DMS 273 (cell line): ENCODE measurements at regions not wholly inside any gene's neighbourhood (a gene's known extent, or its start where the extent isn't known, plus 50 kb on each side); places are given as distances from the start of the nearest gene placed in this dataset.

Experiments
- DNase-seq: peaks from one replicate; lab custom pipeline; 2025; ENCODE audit not compliant: unreplicated experiment; lab: John Stamatoyannopoulos, UW

DNA sequence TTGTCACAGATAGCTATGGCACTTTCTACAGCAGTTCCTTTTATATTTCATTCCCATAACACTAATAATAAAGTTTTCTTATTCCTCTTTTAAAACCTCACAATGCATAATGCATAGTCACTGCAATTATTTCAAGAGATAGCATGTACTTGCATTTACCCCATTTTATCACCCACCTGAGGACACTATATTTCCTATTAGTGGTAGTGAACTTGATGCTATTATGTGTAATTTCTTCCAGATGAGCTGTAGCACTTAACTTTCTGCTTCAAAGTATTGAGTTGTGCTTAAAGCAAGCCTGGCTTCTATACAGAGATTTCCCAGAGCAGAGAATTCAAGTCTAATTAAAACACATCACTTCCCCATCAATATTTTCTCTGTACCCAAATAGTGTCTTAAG is 461.1 kb downstream of the HTR7 start:
- DNase-seq = no peak

DNA sequence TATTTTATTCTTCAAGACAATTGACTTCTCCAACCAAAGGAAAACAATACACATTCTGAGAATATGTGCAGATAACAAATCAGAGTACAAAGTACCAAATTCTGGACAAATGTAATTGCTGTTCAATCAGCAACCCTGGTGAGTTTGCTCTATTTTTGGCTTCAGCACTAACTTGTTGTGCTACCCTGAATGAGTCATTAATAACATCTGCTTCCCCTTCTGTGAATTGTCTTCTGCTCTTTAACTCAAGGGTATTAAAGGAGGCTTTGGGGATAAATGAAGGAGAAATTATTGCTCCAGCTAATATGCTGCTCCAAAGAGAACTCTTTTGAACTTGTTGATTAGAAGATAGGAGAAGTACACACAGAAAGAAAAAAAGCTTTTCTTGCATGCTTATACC is 459.3 kb downstream of the HTR7 start:
- peak; percentile 51 for DNase-seq

DNA sequence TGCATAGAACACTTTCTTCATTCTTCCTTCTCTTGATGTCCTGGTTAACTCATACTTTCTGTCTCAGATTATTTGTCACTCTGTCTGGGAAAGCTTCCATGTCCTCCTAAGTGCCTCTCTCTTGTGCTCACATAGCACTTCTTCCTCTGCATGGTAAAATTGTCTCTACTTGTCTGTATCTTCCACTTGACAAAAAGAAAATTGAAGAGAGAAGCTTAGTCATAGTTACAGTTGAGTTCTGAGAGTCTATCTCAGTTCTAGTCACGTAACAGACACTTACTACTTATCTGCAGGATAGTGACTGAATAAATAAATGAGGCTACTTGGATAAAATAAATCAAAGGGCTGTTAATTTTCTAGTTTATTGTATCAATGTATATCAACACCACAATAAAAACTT is 458.1 kb downstream of the HTR7 start:
- DNase-seq = no peak

DNA sequence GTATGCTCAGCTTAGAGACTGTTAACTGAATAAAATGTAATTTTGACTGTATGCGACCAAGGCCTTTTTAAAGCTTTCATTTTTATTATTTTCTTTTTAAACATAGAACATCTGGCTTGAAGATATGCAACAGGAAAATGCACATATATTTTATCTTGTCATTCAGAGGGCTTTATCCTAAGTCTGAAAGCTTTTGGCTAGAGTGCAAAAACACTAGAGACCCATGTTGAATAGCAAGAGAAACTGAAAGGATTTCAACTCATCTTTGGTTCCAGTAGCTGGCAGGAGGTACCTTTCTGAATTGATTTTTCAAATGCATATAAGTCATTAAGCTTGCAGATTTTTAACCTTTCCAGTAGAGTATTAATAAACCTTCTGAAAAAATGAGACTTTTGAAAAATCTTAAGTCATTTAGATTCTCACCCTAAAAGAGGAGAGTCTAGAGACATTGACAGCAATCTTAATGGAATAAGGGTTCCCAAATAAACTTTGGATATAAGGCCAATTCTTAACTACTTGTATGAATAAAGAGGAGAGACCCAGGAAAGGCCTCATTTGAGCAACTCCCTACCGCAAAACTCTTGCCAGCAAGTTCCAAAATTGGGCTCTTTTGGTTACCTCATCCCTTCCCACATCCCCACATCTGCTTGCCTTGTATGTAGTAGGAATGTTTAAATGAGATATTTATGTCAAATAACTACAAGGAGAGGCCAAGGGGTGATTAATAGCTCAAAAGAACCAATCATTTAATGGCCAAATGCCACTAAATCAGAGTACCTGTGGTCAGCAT is 454.4 kb downstream of the HTR7 start:
- no peak for DNase-seq

DNA sequence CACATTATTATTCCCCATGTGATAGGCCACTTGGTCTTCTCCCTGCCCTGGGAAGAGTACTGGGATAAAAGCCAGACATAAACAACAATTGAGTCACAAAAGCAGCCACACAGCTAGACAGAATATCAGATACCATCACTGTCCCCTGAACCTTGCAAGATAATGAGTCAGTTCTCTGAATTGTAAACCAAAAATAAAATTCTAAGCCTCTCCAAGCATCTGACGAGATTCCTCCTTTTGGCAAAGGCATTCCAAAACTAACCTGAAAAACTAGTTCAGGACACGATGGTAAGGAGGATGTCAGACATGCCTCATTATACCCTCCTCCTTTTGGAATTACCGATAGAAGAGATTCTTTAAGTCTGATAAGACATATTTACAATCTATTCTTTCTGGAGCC is 450.7 kb downstream of the HTR7 start:
- no peak for DNase-seq

DNA sequence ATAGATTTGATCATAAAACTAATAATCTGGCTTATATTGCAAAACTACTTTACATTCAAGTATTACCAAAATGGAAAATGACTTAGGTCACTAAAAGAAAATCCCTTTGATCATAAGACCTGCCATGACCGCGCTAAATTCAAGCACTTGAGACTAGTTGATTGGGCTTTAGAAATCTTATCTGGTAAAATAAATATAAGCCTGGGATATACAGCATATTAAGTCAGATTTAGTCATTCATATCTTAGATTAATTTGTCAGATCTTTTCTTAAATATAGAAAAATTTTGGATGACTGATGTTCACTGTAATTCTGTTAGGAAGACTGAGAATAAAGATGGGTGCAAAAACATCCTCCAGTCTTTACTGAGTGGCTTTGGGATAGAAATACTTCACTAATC is 450.0 kb downstream of the HTR7 start:
- no peak for DNase-seq

DNA sequence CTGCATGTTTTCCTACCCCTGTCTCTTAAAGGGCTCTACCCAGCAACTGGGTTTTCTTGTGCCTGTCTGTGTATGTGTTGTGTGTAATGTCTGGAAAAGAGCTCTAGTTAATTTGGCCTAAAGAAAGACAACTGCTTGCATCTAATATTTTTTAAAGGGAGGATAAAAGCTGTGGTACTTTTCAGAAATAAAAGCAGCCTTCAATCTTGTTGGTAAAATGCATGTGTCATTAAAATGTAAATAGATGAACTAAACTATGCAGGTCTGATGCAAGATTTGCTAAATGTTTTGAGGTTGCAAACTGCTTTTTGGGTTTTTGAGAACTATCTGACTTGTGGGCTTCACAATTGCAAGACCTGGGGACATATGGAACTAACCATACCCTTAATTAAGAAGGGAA is 445.3 kb downstream of the HTR7 start:
- DNase-seq = no peak

DNA sequence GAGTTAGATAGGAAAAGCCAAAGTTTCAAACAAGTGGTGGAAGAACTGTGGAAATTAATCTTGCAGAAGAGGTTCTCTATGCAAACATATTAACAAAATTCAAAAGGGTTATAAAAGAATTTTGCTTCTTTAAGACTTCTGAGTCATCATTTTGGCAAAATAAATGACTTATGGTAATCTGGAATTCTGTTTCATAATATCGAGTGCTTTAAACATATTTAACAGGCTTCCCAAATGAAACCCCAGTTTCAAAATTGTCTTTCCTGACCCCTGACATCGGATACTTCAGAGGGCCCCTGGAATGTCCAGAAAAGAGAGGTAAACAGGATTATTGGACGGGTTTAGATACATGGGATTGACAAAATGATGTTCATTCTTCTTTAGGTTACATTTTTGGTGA is 444.6 kb downstream of the HTR7 start:
- no peak for DNase-seq

DNA sequence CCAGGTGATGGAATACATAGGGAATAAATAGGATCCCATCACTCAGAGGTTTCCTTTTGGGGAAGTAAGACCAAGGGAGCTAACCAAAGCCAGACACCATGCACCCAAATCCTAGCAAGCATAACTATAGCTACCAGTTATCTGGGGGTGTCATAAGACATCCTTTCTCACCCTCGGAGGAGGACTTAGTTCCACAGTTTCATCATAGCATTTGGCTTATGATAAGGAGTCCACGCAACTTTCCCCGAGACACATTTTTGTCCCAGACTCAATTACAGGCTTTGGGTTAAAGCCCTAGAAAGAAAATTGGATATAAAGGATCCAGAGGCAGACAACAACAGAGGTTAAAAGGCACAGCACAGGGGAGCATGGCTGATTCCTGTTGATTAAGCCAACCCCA is 442.9 kb downstream of the HTR7 start:
- no peak for DNase-seq

DNA sequence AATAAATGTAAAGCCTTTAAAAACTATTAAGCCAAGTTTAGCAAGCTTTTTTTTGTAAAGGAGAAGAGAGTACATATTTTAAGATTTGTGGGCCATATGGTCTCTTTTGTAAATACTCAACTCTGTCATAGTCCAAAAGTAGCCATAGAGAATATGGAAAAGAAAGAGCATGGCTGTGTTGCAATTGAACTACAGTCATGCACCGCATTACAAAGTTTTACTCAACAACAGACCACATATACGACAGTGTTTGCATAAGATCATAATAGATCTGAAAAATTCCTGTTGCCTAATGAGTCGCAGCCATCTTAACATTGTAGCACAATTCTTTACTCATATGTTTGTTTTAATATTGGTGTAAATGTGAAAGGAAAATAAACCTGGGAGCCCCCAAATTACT is 440.8 kb downstream of the HTR7 start:
- DNase-seq = no peak

DNA sequence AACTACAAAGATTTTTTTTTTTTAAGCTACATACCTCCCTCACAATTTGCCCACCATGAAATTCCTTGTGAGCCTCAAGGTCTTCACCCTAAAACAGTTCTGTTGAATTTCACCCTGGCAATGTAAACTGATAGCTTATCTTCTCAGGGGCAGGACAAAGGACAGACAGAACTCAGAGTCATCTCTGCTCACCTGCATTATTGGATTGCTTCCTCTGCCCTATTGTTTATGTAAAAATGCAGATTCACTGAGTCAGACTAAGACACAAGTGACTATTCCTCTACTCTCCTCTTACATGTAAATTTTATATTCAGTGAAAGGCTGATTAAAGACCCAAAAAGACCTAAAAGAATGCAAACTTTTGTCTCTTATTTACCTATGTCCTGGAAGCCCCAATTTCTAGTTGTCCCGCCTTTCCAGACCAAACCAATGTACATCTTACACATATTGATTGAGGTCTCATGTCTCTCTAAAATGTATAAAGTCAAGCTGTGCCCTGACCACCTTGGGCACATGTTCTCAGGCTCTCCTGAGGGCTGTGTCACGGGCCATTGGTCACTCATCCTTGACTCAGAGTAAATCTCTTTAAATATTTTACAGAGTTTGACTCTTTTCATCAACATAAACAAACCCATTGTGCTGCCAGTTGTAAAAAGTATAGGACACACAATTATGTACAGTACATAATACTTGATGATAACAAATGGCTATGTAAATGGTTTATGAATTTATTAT is 440.2 kb downstream of the HTR7 start:
- no peak for DNase-seq

DNA sequence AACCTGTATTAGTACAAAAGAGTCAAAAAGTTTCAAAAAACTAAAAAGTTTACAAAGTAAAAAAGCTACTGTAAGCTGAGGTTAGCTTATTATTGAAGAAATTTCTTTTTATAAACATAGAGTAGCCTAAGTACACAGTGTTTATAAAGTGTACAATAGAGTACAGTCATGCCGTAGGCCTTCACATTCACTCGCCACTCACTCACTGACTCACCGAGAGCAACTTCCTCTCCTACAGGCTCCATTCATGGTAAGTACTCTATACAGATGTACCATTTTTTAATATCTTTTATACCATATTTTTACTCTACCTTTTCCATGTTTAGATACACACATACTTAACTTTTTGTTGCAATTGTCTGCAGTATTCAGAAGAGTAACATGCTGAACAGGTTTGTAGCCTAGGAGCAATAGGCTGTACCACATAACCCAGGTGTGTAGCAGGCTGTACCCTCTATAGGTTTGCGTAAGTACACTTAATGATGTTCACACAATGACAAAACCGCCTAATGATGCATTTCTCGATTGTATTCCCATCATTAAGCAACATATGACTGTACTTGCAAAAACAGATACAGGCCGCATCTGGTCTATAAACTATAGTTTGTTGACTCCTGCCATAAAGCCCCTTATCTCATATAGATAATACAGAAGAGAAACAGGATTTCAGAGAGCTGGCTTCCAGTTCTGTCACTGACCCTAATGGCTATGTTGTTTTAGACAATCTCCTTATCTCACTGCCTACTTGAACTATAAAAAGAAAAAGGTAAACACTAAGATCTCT is 438.8 kb downstream of the HTR7 start:
- no peak for DNase-seq

DNA sequence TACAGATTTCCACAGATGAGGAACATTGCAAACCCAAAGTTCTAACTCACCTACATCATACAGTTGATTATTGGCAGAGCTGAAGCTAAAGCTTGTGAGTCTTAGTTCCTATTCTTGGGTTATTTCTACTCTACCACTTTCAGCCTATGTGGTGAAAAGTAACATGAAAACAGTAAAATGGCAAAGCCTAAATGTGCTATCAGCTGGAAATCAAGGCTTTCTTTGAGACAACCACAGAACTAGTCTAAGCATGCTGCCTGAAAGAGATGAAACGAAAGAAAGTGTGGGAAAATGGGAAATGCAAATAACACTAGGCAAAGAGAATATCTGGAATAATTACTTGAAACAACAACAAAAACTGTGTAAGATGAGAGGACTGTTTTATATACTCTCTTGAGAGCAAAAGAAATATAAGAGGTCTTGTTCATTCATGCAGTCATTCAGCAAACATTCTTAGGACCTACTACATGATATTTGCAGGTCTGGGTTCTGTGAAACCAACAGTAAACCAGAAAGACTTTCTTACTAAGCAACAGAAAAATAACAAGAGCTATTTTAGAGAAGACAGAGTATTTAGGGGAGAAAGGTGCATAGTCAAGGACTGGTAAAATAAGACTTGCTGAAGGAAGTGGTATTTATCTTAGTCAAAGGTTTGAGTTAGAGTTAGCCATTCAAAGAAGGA is 437.1 kb downstream of the HTR7 start:
- DNase-seq = no peak

DNA sequence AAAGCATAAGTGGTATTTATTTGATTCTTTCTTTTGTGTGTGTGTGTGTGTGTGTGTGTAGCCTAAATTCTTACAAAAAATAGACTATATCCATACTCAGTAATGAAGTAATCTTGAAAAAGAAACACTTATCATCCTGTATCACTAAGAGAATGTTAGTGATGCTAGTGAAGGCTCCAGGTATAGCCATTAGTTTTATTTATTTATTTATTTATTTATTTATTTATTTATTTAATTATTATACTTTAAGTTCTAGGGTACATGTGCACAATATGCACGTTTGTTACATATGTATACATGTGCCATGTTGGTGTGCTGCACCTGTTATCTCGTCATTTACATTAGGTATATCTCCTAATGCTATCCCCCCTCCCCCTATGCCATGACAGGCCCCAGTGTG is 436.0 kb downstream of the HTR7 start:
- DNase-seq = no peak

DNA sequence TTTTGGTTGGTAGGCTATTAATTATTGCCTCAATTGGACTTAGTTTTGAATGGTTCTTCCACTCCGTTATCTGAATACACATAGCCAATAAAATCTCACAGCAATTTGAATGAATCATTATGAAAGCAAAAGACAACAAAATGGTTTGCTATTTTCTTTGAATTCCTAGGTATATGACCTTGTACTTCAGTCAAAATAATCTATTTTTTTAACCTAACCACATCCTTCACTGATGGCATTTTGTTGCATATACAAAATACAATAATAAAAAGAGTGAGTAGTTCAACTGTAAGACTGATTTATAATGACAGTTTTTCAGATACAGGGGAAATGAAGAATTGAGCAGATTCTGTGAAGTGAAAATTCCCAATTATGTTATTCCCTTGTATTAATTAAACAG is 433.1 kb downstream of the HTR7 start:
- no peak for DNase-seq

DNA sequence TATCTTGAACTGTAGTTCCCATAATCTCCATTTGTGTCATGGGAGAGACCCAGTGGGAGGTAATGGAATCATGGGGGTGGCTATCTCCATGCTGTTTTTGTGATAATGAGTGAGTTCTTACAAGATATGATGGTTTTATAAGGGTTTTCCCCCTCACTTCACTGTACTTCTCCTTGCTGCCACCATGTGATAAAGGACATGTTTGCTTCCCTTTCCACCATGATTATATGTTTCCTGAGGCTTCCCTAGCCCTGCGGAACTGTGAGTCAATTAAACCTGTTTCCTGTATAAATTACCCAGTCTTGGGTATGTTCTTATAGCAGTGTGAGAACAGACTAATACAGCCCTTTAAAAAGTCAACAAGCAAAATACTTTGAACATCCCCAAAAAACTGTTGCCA is 427.7 kb downstream of the HTR7 start:
- DNase-seq = no peak

DNA sequence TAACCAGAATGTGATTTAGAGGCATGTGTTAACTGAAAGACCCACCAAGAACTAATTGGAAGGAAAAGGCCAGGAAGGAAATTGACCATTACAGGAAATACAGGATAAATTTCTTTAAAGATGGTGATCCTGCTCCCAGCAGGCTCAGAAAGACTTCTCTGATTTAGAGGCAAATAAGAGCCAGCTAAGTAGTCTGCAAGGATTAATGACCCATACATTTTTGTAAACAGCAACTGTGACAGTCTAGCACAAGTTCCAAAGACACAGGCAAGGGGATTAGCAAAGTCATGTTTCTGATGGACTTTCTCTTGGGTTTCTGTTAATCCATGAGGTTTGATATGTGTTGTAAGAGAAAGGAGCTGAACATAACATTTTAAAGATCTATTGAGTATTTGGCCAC is 425.0 kb downstream of the HTR7 start:
- DNase-seq = no peak

DNA sequence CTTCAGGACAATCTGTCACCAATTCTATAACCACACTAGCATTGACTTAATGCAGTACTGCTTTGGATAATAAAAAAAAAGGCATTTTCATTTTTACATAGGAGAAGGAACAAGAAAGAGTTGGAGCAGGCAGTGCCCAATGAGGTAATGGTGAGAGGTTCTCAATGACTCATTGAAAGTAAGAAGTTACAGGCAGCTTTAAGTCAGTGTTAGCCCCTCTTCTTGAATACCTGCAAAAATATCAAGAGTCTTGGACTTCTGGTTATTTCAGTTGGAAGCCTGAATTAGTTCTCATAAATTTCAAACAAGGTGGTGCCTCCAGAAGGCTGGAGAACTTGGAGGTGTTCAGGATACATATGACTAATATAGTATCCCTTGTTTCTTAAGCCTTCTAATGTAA is 422.5 kb downstream of the HTR7 start:
- DNase-seq = no peak

DNA sequence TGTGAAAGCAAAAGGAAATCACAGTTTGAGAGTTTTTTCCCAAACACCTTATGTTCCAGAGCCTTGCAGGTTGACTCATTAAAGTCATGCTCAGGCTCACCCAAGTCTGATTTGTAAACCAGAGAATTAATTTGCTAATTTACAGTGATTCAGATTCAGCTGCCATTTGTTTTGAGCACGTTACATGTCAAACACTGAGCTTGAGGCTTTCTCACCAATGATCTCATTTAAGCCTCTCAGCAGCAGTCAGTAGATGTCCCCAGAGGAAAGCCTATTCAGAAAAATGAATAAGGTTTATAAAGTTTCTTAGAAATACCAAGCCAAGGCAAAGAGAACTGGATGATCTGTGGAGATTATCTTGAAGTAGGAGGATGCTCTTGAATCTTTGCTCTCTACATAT is 420.4 kb downstream of the HTR7 start:
- DNase-seq = no peak

DNA sequence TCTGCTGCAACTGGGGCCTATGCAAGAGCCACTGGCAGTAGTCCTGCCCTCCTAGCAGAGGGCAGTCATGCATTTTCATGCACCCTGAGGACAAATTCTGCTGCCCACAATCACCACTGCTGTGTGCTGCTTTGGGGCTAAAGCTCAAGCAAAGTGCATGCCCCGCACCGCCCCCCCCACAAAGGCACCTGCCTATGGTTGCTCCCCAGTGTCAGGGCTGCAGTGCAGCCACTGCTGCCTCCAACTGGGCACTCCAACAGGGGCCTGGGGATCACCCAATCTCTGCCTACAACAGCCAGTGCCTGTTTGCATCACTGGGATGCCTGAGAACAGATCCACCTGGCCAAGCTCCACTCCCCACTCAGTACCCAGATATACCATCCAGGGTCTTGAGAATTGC is 417.0 kb downstream of the HTR7 start:
- no peak for DNase-seq

DNA sequence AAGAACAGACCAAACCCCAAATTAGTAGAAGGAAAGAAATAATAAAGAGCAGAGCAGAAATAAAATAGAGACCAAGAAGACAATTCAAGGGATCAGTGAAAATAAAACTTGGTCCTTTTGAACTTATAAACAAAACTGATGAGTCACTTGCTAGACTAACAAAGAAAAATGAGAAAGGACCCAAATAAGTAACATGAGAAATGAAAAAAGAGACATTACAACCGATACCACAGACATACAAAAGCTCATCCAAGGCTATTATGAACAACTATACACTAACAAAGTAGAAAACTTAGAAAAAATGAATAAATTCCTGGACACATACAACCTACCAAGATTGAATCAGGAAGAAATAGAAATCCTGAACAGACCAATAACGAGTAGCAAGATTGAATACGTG is 414.5 kb downstream of the HTR7 start:
- no peak for DNase-seq
